ENCODE measurements at regions not wholly inside any gene's neighbourhood (a gene's known extent, or its start where the extent isn't known, plus 50 kb on each side); places are given as distances from the start of the nearest gene placed in this dataset.
A peak's percentile ranks its signal among the peaks of the same experiment; 100 is the strongest.

DNA sequence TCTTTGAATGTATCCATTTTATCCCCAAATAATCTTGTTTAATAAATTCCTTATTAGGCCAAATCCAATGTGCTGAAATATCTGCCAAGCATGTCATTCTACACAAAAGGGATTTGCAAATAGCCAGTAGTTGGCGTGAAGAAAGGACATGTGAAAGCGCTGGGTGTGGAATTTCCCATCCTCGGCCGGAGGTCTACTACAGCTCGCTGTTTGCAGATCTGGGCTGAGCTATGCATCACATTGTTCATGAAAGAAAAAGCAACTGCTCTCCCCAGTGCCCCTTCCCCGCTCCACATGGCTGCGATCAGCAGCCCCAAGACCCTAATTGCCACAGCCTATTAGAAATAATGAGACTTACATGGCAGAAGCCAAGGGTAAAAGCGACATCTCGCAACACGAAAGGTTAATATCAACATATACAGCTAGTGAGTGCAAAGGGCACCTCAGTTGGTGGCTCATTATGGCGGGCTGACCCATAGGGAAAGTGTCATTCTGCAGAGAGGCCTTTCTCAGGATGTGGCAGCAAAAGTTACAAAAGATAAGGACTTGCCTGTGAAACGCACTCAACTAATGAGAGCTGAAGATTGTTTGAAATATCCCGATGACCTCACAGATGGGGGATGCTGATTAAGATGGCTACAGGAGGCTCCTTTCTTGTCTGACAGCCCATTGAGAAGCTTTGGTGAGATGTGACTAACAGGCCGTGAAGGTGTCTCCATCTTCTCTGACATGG is 126.9 kb upstream of the CYP1B1 start:
- DNase-seq, result no peak

GRCh38 chr2:38201784-38202183 is 125.8 kb upstream of the CYP1B1 start:
- no peak for DNase-seq

DNA sequence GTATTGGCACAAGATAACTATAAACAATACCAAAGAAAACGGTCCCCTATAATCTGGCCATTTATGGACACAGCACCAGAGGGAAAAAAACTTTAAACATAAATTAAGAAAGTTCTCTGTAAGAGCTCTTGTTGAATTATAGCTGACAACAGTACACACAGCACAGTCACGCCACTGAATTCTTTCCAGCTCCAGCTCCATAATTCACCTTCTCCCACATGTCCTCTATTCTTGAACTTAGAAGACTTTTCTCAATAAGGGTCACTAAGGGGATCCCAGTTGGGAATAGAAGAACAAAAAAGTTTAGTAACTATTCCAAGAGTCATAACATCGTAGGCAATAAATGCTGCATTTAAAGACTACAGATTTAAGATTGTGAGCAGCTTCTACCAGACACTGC is 124.6 kb upstream of the CYP1B1 start:
- no peak for DNase-seq

- no peak for DNase-seq
These were observed 123.2 kb upstream of the CYP1B1 start for GRCh38 chr2:38199127-38199526.

- no peak for DNase-seq
These were observed 118.8 kb upstream of the CYP1B1 start for GRCh38 chr2:38194751-38195150.

GRCh38 chr2:38192976-38193375 is 117.0 kb upstream of the CYP1B1 start:
- no peak for DNase-seq

DNA sequence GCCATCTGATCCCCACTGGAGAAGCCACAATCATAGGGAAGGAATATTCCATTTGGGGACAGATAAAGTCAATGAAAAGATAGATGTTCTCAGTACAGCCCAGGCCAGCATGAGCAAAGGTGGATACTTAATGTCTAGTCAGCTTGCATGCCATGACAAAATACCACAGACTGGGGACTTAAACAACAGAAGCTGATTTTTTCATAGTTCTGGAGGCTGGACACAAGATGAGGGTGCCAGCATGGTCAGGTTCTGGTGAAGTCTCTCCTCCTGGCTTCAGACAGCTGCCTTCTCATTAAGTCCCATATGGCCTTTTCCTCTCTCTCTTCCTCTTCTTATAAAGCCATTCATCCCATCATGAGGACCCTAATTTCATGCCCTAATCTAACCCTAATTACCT is 116.1 kb upstream of the CYP1B1 start:
- no peak for DNase-seq

- DNase-seq, result no peak
These were observed 115.6 kb upstream of the CYP1B1 start for GRCh38 chr2:38191516-38191915.

DNA sequence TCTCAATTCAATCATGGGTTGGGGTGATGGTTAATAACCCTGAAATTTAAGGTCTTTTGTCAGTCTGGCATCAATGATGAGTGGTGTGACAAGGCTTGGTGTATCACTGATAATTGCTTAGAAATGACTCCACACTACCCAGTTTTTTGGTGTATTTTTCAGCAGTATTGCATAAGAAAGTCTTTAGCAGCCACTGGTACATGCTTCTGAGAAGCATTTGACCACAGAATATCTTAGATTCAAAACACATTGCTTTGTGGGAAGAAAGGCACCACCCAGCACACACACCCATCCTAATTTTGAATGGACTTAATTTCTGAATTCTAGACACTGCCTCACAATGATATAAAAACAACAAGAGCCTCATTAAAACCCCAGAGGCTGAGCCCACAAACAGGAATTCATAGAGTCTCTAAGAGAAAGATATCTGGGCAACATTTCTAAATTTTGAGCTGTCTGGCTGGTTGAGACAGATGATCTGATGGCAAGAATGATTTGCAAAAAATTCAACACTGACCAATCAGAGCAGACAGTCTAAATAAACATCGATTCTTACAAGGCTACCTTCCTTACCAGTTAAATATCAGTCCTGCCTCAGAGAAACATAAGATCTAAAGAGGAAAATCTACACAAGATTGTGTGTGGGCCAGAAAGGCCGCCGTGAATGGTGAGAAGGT is 114.7 kb upstream of the CYP1B1 start:
- no peak for DNase-seq

GRCh38 chr2:38187541-38188011 is 111.6 kb upstream of the CYP1B1 start:
- DNase-seq, result no peak

DNA sequence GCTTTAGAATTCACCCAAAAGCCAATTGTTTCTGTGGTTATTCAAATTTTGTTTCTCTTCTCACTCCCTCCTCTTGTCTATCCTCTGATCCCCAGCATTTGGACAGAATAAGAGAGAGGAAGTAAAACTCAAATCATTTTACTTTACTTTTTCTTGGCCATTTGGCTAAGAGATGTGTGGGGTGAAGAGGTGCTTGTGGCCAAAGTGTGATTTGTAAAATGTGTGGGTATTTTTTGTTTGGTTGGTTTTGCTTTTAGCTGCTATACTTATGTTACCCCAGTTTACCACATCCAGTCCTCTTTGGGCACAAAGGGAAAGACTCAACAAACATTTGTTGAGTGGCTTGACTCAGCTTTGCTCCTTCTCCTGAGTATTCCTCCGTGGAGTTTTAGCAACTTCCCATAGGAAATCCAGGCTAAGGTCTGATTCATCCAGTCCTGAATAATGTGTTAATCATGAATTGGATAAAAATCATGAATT is 109.1 kb upstream of the CYP1B1 start:
- DNase-seq, result no peak

GRCh38 chr2:38182492-38183003 is 106.6 kb upstream of the CYP1B1 start:
- DNase-seq, result no peak

GRCh38 chr2:38181806-38182491 is 106.0 kb upstream of the CYP1B1 start:
- DNase-seq, result no peak

GRCh38 chr2:38180754-38181153 is 104.8 kb upstream of the CYP1B1 start:
- no peak for DNase-seq

- DNase-seq, result peak; percentile 51
These were observed 102.8 kb upstream of the CYP1B1 start for GRCh38 chr2:38178556-38179419.

- DNase-seq, result peak; percentile 61
These were observed 102.2 kb upstream of the CYP1B1 start for GRCh38 chr2:38178119-38178518.

DNA sequence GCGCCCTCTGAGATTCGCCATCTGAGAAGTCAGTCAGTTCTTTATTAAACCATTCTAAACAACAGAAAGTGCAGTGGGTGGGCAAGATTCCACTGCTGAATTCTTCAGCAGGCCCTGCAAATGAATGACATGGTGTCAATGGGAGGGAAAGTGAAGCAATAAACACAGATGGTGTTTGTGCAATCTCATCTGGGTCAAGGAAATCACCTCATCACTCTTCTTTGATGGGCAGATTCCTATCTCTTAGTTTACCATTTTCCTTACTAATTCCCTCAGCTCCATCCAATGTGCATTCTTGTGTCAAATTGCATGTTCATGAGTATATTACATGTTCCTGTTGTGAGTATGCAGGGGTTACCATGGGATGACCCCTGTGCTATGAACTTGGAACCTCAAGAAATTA is 100.7 kb upstream of the CYP1B1 start:
- DNase-seq, result no peak

GRCh38 chr2:38174646-38175423 is 98.9 kb upstream of the CYP1B1 start:
- peak; percentile 86 for DNase-seq

GRCh38 chr2:38174131-38174530 is 98.2 kb upstream of the CYP1B1 start:
- no peak for DNase-seq

DNA sequence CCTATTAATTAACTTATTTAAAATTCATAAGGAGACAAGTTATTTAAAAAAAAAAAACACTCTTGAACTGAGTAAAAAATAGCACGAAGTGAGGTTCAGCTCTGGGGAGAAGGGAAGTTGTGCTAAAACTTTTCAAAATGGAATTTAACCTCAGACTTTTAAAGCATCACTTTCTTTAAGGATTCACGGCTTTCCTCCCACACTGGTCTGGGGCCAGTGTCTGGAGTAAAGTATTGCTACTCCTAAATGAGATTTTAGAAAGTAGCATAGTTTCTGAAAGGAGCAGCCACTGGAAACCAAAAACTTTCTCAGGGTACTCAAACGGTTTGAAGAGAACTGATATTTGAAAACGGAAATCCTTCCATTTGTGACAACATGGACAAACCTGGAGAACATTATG is 97.7 kb upstream of the CYP1B1 start:
- no peak for DNase-seq

GRCh38 chr2:38171208-38171855 is 95.4 kb upstream of the CYP1B1 start:
- DNase-seq, result no peak

Data from GF-D8 (cell line).